HCT116 (cell line): ENCODE measurements at regions not wholly inside any gene's neighbourhood (a gene's known extent, or its start where the extent isn't known, plus 50 kb on each side); places are given as distances from the start of the nearest gene placed in this dataset.

Experiments used
- ATAC-seq: fragments of 200-7000 bp; cut with Tn5 transposase; 2 replicates; pipeline ENCODE4 v1.9.1; 2020; ENCODE audit warnings: mild to moderate bottlenecking, moderate library complexity
- BruUV-seq: library from RNA; stranded (reverse); fragments of 400-500 nt; replicated peaks from 2 replicates; lab custom pipeline; 2021; lab: Mats Ljungman, UMichigan
- CTCF ChIA-PET: fragments of 300-600 bp; sonication (Branson Sonifier 250); formaldehyde crosslinking; loops from one replicate; lab custom pipeline; 2021; ENCODE audit warnings: antibody characterized with exemption; lab: Charles Lee
- POLR2A ChIA-PET: fragments of 300-600, 350-600 bp; sonication (Branson Sonifier 250); formaldehyde crosslinking; loops from one replicate; lab custom pipeline; 2021; ENCODE audit warnings: antibody characterized with exemption; lab: Charles Lee
- RAD21 ChIA-PET, 2 experiments: fragments of 300-600 bp; sonication (Branson Sonifier 250); formaldehyde crosslinking; loops; one replicate each; lab custom pipeline; 2023; ENCODE audit warnings: low total read pairs in 2 of 2; ENCODE audit not compliant: uncharacterized antibody in 2 of 2, unreplicated experiment in 2 of 2, low non-redundant PET in 1 of 2; lab: Charles Lee
- DNase-seq: peaks from one replicate; pipeline ENCODE4 v3.0.0-alpha.2; 2010; ENCODE audit warnings: low read depth, low spot score
- H2AFZ ChIP-seq: fragments of 200-600 bp; shearing (Covaris generic), sonication (generic); 2 replicates; pipeline ENCODE4 v1.6.1; 2017; ENCODE audit warnings: low read depth, mixed run types, mixed read lengths, antibody characterized with exemption, low read length; ENCODE audit not compliant: poor library complexity, severe bottlenecking
- H3K27ac ChIP-seq: 2 replicates; pipeline ENCODE4 v1.5.1; 2012; ENCODE audit warnings: low read depth, low read length
- H3K27me3 ChIP-seq: fragments of 200-600 bp; sonication (generic); 2 replicates; pipeline ENCODE4 v1.6.1; 2016; ENCODE audit warnings: mixed run types, low read length, mixed read lengths; ENCODE audit not compliant: insufficient read depth
- H3K36me3 ChIP-seq, 2 experiments: fragments of 200-500 bp in 1 of 2; fragments of 200-600 bp in 1 of 2; sonication (Bioruptor generic) in 1 of 2; sonication (generic) in 1 of 2; 2 replicates each; pipeline versions ENCODE4 v1.5.1 to v1.6.1; 2014 to 2016; ENCODE audit warnings: low read length in 2 of 2, inconsistent platforms in 1 of 2, mixed read lengths in 1 of 2, mixed run types in 1 of 2; ENCODE audit not compliant: insufficient read depth in 2 of 2, control insufficient read depth in 1 of 2
- H3K4me1 ChIP-seq, 2 experiments: fragments of 200-600 bp in 1 of 2; sonication (generic) in 1 of 2; 2 replicates each; pipeline versions ENCODE4 v1.5.1 to v1.6.1; 2012 to 2017; ENCODE audit warnings: low read length in 2 of 2, inconsistent platforms in 1 of 2, mild to moderate bottlenecking in 1 of 2, mixed read lengths in 1 of 2, mixed run types in 1 of 2, moderate library complexity in 1 of 2; ENCODE audit not compliant: insufficient read depth in 2 of 2, control insufficient read depth in 1 of 2
- H3K4me2 ChIP-seq: fragments of 200-600 bp; sonication (generic); 2 replicates; pipeline ENCODE4 v1.6.1; 2017; ENCODE audit warnings: mixed run types, low read length, mixed read lengths
- H3K4me3 ChIP-seq, 2 experiments: fragments of 200-600 bp in 1 of 2; sonication (generic) in 1 of 2; replicated peaks in 1 of 2; 2 replicates each; pipeline ENCODE4 v1.5.1; 2011 to 2016; ENCODE audit warnings: low read length in 2 of 2, control low read depth in 1 of 2, low read depth in 1 of 2, mild to moderate bottlenecking in 1 of 2, mixed read lengths in 1 of 2, mixed run types in 1 of 2
- H3K79me2 ChIP-seq: fragments of 200-600 bp; sonication (generic); 2 replicates; pipeline ENCODE4 v1.6.1; 2017; ENCODE audit warnings: mild to moderate bottlenecking, mixed run types, low read length, moderate library complexity, mixed read lengths; ENCODE audit not compliant: insufficient read depth
- H3K9ac ChIP-seq: fragments of 200-600 bp; sonication (generic); 2 replicates; pipeline ENCODE4 v1.6.1; 2016; ENCODE audit warnings: low read length, mixed read lengths
- H3K9me2 ChIP-seq: fragments of 200-600 bp; sonication (generic), shearing (Covaris generic); 2 replicates; pipeline ENCODE4 v1.6.1; 2017; ENCODE audit warnings: mixed run types, mild to moderate bottlenecking, moderate library complexity; ENCODE audit not compliant: insufficient read depth
- H3K9me3 ChIP-seq, 2 experiments: fragments of 200-500 bp in 1 of 2; fragments of 200-600 bp in 1 of 2; sonication (Bioruptor generic) in 1 of 2; sonication (generic) in 1 of 2; 2 replicates each; pipeline ENCODE4 v1.6.1; 2014 to 2017; ENCODE audit warnings: low read length in 2 of 2, mixed read lengths in 2 of 2, inconsistent platforms in 1 of 2, low read depth in 1 of 2, mild to moderate bottlenecking in 1 of 2, mixed run types in 1 of 2, moderate library complexity in 1 of 2; ENCODE audit not compliant: control insufficient read depth in 1 of 2, insufficient read depth in 1 of 2
- H4K20me1 ChIP-seq: fragments of 200-600 bp; sonication (generic), shearing (Covaris generic); 2 replicates; pipeline ENCODE4 v1.6.1; 2017; ENCODE audit warnings: mixed run types, mild to moderate bottlenecking, moderate library complexity; ENCODE audit not compliant: insufficient read depth
- CBX3 ChIP-seq: IDR thresholded peaks from 2 replicates; pipeline ENCODE4 v1.6.1; 2012; ENCODE audit warnings: low read depth
- CEBPB ChIP-seq: IDR thresholded peaks from 2 replicates; pipeline ENCODE4 v1.6.1; 2012; ENCODE audit warnings: low read depth
- EZH2phosphoT487 ChIP-seq: fragments of 200-600 bp; IDR thresholded peaks from 2 replicates; pipeline ENCODE4 v1.6.1; 2018; ENCODE audit warnings: antibody characterized with exemption, borderline replicate concordance
- JUND ChIP-seq: IDR thresholded peaks from 2 replicates; pipeline ENCODE4 v1.6.1; 2012
- RAD21 ChIP-seq: IDR thresholded peaks from 2 replicates; pipeline ENCODE4 v1.6.1; 2012; ENCODE audit warnings: low read depth, mild to moderate bottlenecking
- SIN3A ChIP-seq: IDR thresholded peaks from 2 replicates; pipeline ENCODE4 v1.6.1; 2012; ENCODE audit warnings: low read depth
- SP1 ChIP-seq: IDR thresholded peaks from 2 replicates; pipeline ENCODE4 v1.6.1; 2012; ENCODE audit warnings: low read depth
- TCF7L2 ChIP-seq: IDR thresholded peaks from 2 replicates; pipeline ENCODE4 v1.7.0; 2011; ENCODE audit warnings: borderline replicate concordance, inconsistent platforms; ENCODE audit not compliant: insufficient read depth, insufficient read length; ENCODE audit errors: extremely low read depth
- ZFX ChIP-seq: fragments of 450-650 bp; IDR thresholded peaks from 2 replicates; pipeline ENCODE4 v1.6.1; 2017
- ZNF274 ChIP-seq: fragments of 200-500 bp; sonication (Bioruptor generic); IDR thresholded peaks from 2 replicates; pipeline ENCODE4 v1.6.1; 2014; ENCODE audit warnings: mild to moderate bottlenecking, low read depth, low read length, inconsistent platforms
- intact Hi-C: fragments of 100-400 bp; cut with micrococcal nuclease; formaldehyde crosslinking; loops from 2 replicates; pipeline ENCODE4 v1.10.0; 2022
- TF ChIP-seq, protein P1 (sequence below): IDR thresholded peaks from 2 replicates; pipeline ENCODE4 v1.6.1; 2012
- TF ChIP-seq, protein P2 (sequence below): IDR thresholded peaks from 2 replicates; pipeline ENCODE4 v1.6.1; 2011; ENCODE audit warnings: mild to moderate bottlenecking, low read length, moderate library complexity; ENCODE audit not compliant: insufficient replicate concordance; ENCODE audit errors: extremely low read depth
- TF ChIP-seq, protein P3 (sequence below): IDR thresholded peaks from 2 replicates; pipeline ENCODE4 v1.6.1; 2012; ENCODE audit warnings: low read depth

DNA sequence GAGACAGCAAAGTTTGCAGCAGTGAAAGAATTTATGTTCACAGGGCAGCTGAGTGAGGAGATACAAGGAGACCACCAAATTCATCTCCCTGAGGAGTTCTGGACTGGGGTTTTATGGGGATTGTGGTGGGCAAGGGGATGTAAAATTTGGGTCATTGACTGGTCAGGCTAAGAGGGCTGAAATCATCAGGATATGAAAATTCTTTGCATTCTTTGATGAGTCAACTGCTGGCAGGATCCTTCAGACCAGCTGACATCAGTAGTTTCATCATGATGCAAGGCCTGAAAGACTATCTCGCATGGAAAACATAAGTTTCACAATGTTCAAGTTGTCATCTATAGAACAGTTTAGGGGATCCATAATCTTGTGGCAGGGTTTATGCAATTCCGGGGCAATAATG, 869.5 kb upstream of the PCDH9 start:
- Histone ChIP-seq H3K9me3 (peaks cover 0 to 7% of the 10 kb centered on the region in 2 experiments; a peak in 1 of 4 replicates), H3K27me3 (no peaks in the 10 kb centered on the region), H3K36me3 (no peaks in the 10 kb centered on the region), H3K4me1 (no peaks in the 10 kb centered on the region), H2AFZ (no peak overlapping the region), H3K4me3 (no peak overlapping the region), H4K20me1 (no peaks in the 10 kb centered on the region), H3K27ac (no peak overlapping the region), H3K4me2 (no peak overlapping the region), H3K9me2 (no peaks in the 10 kb centered on the region), H3K79me2 (no peaks in the 10 kb centered on the region), H3K9ac (no peak overlapping the region)
- RAD21 ChIA-PET, result no interaction called here
- CTCF ChIA-PET, result no interaction called here
- ATAC-seq (no peak), DNase-seq (peak; percentile 0)
- TF ChIP-seq EZH2phosphoT487, result no peak
- TF ChIP-seq RAD21, result no peak
- TF ChIP-seq, protein P1, sequence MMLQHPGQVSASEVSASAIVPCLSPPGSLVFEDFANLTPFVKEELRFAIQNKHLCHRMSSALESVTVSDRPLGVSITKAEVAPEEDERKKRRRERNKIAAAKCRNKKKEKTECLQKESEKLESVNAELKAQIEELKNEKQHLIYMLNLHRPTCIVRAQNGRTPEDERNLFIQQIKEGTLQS, result no peak
- TF ChIP-seq, protein P2, sequence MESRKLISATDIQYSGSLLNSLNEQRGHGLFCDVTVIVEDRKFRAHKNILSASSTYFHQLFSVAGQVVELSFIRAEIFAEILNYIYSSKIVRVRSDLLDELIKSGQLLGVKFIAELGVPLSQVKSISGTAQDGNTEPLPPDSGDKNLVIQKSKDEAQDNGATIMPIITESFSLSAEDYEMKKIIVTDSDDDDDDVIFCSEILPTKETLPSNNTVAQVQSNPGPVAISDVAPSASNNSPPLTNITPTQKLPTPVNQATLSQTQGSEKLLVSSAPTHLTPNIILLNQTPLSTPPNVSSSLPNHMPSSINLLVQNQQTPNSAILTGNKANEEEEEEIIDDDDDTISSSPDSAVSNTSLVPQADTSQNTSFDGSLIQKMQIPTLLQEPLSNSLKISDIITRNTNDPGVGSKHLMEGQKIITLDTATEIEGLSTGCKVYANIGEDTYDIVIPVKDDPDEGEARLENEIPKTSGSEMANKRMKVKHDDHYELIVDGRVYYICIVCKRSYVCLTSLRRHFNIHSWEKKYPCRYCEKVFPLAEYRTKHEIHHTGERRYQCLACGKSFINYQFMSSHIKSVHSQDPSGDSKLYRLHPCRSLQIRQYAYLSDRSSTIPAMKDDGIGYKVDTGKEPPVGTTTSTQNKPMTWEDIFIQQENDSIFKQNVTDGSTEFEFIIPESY, result no peak
- no peak for TF ChIP-seq CBX3
- TF ChIP-seq, protein P3, sequence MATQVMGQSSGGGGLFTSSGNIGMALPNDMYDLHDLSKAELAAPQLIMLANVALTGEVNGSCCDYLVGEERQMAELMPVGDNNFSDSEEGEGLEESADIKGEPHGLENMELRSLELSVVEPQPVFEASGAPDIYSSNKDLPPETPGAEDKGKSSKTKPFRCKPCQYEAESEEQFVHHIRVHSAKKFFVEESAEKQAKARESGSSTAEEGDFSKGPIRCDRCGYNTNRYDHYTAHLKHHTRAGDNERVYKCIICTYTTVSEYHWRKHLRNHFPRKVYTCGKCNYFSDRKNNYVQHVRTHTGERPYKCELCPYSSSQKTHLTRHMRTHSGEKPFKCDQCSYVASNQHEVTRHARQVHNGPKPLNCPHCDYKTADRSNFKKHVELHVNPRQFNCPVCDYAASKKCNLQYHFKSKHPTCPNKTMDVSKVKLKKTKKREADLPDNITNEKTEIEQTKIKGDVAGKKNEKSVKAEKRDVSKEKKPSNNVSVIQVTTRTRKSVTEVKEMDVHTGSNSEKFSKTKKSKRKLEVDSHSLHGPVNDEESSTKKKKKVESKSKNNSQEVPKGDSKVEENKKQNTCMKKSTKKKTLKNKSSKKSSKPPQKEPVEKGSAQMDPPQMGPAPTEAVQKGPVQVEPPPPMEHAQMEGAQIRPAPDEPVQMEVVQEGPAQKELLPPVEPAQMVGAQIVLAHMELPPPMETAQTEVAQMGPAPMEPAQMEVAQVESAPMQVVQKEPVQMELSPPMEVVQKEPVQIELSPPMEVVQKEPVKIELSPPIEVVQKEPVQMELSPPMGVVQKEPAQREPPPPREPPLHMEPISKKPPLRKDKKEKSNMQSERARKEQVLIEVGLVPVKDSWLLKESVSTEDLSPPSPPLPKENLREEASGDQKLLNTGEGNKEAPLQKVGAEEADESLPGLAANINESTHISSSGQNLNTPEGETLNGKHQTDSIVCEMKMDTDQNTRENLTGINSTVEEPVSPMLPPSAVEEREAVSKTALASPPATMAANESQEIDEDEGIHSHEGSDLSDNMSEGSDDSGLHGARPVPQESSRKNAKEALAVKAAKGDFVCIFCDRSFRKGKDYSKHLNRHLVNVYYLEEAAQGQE, result no peak
- no peak for TF ChIP-seq JUND
- TF ChIP-seq TCF7L2, result no peak
- TF ChIP-seq ZNF274, result no peak
- TF ChIP-seq SIN3A, result no peak
- no peak for TF ChIP-seq CEBPB
- TF ChIP-seq SP1, result no peak
- TF ChIP-seq ZFX, result no peak
- POLR2A ChIA-PET, result no interaction called here
- intact Hi-C loops, result no loop called here
- no TSS peak for BruUV-seq
